AG04450 (cell line): ENCODE measurements at regions not wholly inside any gene's neighbourhood (a gene's known extent, or its start where the extent isn't known, plus 50 kb on each side); places are given as distances from the start of the nearest gene placed in this dataset.

Experiments used
- CTCF ChIA-PET: fragments of 300-600, 350-600 bp; formaldehyde crosslinking; extraction: SDS; loops from one replicate; lab custom pipeline; 2022; ENCODE audit warnings: antibody characterized with exemption, inconsistent platforms; lab: Charles Lee
- POLR2A ChIA-PET: fragments of 350-600 bp; formaldehyde crosslinking; extraction: SDS; loops from one replicate; lab custom pipeline; 2021; ENCODE audit warnings: antibody characterized with exemption, inconsistent platforms; lab: Yijun Ruan, JAX
- DNase-seq: peaks from one replicate; pipeline ENCODE4 v3.0.0-alpha.2; 2011; ENCODE audit warnings: low read depth, low spot score
- H3K27ac ChIP-seq: one replicate; pipeline ENCODE4 v1.5.1; 2012; ENCODE audit warnings: low read depth, low read length, control low read depth
- H3K27me3 ChIP-seq: one replicate; pipeline ENCODE4 v1.6.0; 2012; ENCODE audit warnings: low read length; ENCODE audit not compliant: control insufficient read depth, insufficient read depth
- H3K4me3 ChIP-seq: 2 replicates; pipeline ENCODE4 v1.5.1; 2011; ENCODE audit warnings: mild to moderate bottlenecking, low read depth, low read length, control low read depth
- H3K9me3 ChIP-seq: 2 replicates; pipeline ENCODE4 v1.5.1; 2012; ENCODE audit warnings: low read length; ENCODE audit not compliant: control insufficient read depth, insufficient read depth
- CTCF ChIP-seq: IDR thresholded peaks from 2 replicates; pipeline ENCODE4 v1.5.1; 2011; ENCODE audit warnings: low read depth, low read length, control low read depth, inconsistent platforms

DNA sequence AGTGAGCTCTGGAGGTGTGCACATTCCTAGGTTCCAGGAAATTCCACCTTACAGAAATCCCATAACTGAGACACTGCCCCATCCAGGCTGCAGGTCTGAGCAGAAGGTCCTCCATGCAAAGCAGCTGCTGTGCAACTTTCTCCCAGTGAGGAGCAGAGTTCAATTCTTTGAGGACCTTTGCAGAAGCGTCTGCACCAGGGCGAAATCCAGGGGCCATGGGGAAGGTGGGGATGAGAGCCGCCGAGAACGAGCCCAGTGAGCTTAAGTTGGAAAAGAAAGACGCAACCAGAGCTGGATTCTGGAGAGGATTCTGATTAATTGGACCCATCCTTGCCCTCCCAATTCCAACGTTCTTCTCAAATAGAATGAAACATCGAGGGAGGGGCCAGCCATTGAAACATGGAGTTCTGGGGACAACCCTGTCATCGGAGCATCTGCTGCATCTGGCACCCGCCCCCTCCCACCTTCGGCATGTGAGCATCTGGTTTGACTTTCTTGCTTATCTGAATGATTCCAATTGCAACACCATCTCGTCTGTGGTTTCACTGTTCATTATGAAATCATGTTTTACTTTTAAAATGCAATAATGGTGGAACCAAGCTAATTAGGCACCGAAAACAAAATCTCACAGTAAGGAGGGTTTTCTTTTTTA, 190.6 kb upstream of the FOXF1 start:
- Histone ChIP-seq H3K27me3 (no peaks in the 10 kb centered on the region), H3K27ac (no peak overlapping the region), H3K4me3 (no peak overlapping the region), H3K9me3 (peaks cover 5% of the 10 kb centered on the region)
- ChIA-PET POLR2A (interaction anchor here (0.8 to 1.5 kb wide), 2 partner anchors 25 to 142 kb away, joined by 3 to 4 read pairs; no protein-coding TSS in a partner anchor), CTCF (interaction anchor here (0.6 to 1.5 kb wide), 3 partner anchors 15 to 200 kb away, joined by 3 to 4 read pairs (median 3); no protein-coding TSS in a partner anchor)
- no peak for TF ChIP-seq CTCF
- no peak for DNase-seq

DNA sequence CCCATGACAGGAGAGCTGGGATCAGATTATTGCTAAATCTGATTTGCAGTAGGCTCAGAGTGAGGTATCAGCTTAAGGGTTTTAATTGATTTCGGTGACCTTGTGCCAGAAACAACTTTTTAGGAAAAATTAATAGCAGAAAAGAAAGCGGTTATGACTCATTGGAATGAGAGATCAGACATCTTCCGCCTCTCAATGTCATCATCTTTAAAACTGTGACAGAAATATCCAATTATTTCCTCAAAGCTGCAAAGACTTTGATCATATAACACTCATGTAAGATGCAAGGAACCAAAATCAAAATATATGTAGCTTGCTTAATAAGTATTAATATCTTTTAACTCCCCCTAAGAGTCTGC, 190.1 kb upstream of the FOXF1 start:
- CTCF ChIA-PET, result interaction anchor here (0.6 to 1.5 kb wide), 3 partner anchors 14 to 199 kb away, joined by 3 to 4 read pairs (median 3); no protein-coding TSS in a partner anchor
- Histone ChIP-seq H3K9me3 (peaks cover 10% of the 10 kb centered on the region), H3K4me3 (no peak overlapping the region), H3K27me3 (no peaks in the 10 kb centered on the region), H3K27ac (no peak overlapping the region)
- no peak for DNase-seq
- POLR2A ChIA-PET, result interaction anchor here (0.8 to 1.5 kb wide), 3 partner anchors 23 to 142 kb away, joined by 3 to 4 read pairs (median 3); no protein-coding TSS in a partner anchor
- no peak for TF ChIP-seq CTCF

DNA sequence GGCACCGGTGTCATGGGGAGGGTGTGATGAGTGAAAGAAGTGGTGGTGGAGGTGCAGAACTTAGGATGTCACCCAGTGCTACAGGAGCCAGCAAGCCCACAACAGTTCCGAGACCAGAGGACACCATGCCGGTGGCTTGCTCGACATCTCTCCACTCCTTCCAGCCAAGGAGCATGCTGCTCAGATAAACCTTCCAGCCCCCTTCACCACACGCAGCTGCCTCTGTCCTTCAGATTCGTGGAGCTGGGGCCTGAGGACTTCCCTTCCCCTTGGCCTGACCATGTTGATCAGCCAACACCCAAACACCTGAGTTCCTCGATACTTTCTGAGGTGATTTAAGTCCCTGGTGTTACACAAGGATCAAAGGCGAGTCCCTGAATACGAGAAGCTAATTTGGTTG, 188.8 kb upstream of the FOXF1 start:
- H3K9me3 ChIP-seq, result peaks cover 13% of the 10 kb centered on the region
- H3K4me3 ChIP-seq, result no peak overlapping the region
- DNase-seq, result no peak
- no peaks in the 10 kb centered on the region for H3K27me3 ChIP-seq
- no peak overlapping the region for H3K27ac ChIP-seq
- POLR2A ChIA-PET, result no interaction called here
- no peak for TF ChIP-seq CTCF
- CTCF ChIA-PET, result no interaction called here

DNA sequence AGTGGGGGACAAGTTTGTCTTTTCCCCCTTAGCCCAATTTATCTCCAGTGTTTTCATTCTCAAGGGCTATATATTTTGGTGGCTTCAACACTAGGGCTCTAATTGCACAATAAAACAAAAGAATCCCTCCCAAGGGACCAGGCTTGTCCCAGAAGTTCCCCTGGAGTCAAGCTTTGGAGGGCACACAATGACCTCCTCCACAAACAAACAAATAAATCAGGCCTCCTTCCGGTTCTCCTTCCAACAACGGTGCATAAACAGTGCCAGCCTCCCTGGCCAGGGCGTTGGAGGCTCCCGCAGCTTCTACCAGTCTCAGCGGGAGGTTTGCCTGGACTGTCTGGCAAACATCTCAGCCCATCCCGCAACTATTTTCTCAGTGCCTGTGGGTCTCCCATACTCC, 188.0 kb upstream of the FOXF1 start:
- H3K27me3 ChIP-seq, result no peaks in the 10 kb centered on the region
- no peak overlapping the region for H3K4me3 ChIP-seq
- POLR2A ChIA-PET, result no interaction called here
- CTCF ChIA-PET, result no interaction called here
- H3K27ac ChIP-seq, result no peak overlapping the region
- H3K9me3 ChIP-seq, result peaks cover 13% of the 10 kb centered on the region
- no peak for DNase-seq
- TF ChIP-seq CTCF, result no peak

GRCh38 chr16:86322806-86323205, 187.5 kb upstream of the FOXF1 start:
- Histone ChIP-seq H3K27me3 (no peaks in the 10 kb centered on the region), H3K4me3 (no peak overlapping the region), H3K9me3 (peaks cover 13% of the 10 kb centered on the region), H3K27ac (no peak overlapping the region)
- TF ChIP-seq CTCF, result no peak
- no peak for DNase-seq
- POLR2A ChIA-PET, result no interaction called here
- CTCF ChIA-PET, result no interaction called here
